ENCODE measurements at regions not wholly inside any gene's neighbourhood (a gene's known extent, or its start where the extent isn't known, plus 50 kb on each side); places are given as distances from the start of the nearest gene placed in this dataset.

GRCh38 chr3:36212251-36212650 lies 168.1 kb upstream of the STAC start:
- H3K27me3 ChIP-seq (ENCODE audit: control insufficient read depth in 2 of 2, insufficient read depth in 2 of 2, low read length in 2 of 2), result no peaks in the 10 kb centered on the region
- no peaks in the 10 kb centered on the region for H3K36me3 Mint-ChIP-seq
- H3K9me3 Mint-ChIP-seq, result peaks cover 0 to 4% (median 0%) of the 10 kb centered on the region in 11 donors

GRCh38 chr3:36214460-36214859 lies 165.8 kb upstream of the STAC start:
- DNase-seq, result no peak
- H3K9me3 Mint-ChIP-seq, result peaks cover 0 to 12% (median 3%) of the 10 kb centered on the region in 11 donors
- intact Hi-C loops (cut with micrococcal nuclease), result no loop called here
- no peak for ATAC-seq
- no peaks in the 10 kb centered on the region for H3K27me3 ChIP-seq (ENCODE audit: control insufficient read depth in 2 of 2, insufficient read depth in 2 of 2, low read length in 2 of 2)
- H3K4me3 Mint-ChIP-seq, result no peak overlapping the region
- peaks cover 0 to 5% (median 0%) of the 10 kb centered on the region in 5 donors for H3K27me3 Mint-ChIP-seq
- CTCF ChIA-PET, result interaction anchor here (0.7 kb wide), 1 partner anchor 10 kb away, joined by 3 read pairs; no protein-coding TSS in a partner anchor
- no peaks in the 10 kb centered on the region for H3K4me1 Mint-ChIP-seq
- no peak overlapping the region for H3K27ac Mint-ChIP-seq
- H3K36me3 ChIP-seq (ENCODE audit: control insufficient read depth in 2 of 3, insufficient read depth in 3 of 3, low read length in 3 of 3), result no peaks in the 10 kb centered on the region
- no peak overlapping the region for H3K27ac ChIP-seq (ENCODE audit: low read depth, low read length)
- H3K4me1 ChIP-seq (ENCODE audit: control insufficient read depth in 2 of 2, insufficient read depth in 2 of 2, low read length in 2 of 2), result no peaks in the 10 kb centered on the region
- no peak overlapping the region for H3K4me3 ChIP-seq (ENCODE audit: low read length)
- POLR2A ChIA-PET, result no interaction called here
- H3K36me3 Mint-ChIP-seq, result no peaks in the 10 kb centered on the region
- no peaks in the 10 kb centered on the region for H3K9me3 ChIP-seq (ENCODE audit: control insufficient read depth in 2 of 3, low read length in 3 of 3)

More at GRCh38 chr3:36212251-36212650, 168.1 kb upstream of the STAC start:
- no peak overlapping the region for H3K4me3 Mint-ChIP-seq
- CTCF ChIA-PET, result no interaction called here
- no peaks in the 10 kb centered on the region for H3K4me1 Mint-ChIP-seq
- no peak for DNase-seq
- no peak overlapping the region for H3K27ac ChIP-seq (ENCODE audit: low read depth, low read length)
- no peak overlapping the region for H3K4me3 ChIP-seq (ENCODE audit: low read length)
- no peaks in the 10 kb centered on the region for H3K9me3 ChIP-seq (ENCODE audit: control insufficient read depth in 2 of 3, low read length in 3 of 3)
- intact Hi-C loops (cut with micrococcal nuclease), result no loop called here
- H3K36me3 ChIP-seq (ENCODE audit: control insufficient read depth in 2 of 3, insufficient read depth in 3 of 3, low read length in 3 of 3), result no peaks in the 10 kb centered on the region
- no peak overlapping the region for H3K27ac Mint-ChIP-seq
- no peaks in the 10 kb centered on the region for H3K4me1 ChIP-seq (ENCODE audit: control insufficient read depth in 2 of 2, insufficient read depth in 2 of 2, low read length in 2 of 2)
- peaks cover 0 to 7% (median 0%) of the 10 kb centered on the region in 5 donors for H3K27me3 Mint-ChIP-seq
- ATAC-seq, result no peak
- POLR2A ChIA-PET, result no interaction called here

- H3K9me3 ChIP-seq (ENCODE audit: control insufficient read depth in 2 of 3, low read length in 3 of 3), result no peaks in the 10 kb centered on the region
- H3K9me3 Mint-ChIP-seq, result peaks cover 0 to 12% (median 3%) of the 10 kb centered on the region in 11 donors
- no peaks in the 10 kb centered on the region for H3K36me3 ChIP-seq (ENCODE audit: control insufficient read depth in 2 of 3, insufficient read depth in 3 of 3, low read length in 3 of 3)
- H3K4me3 Mint-ChIP-seq, result no peak overlapping the region
- ChIA-PET CTCF (no interaction called here), POLR2A (no interaction called here)
- no peaks in the 10 kb centered on the region for H3K27me3 Mint-ChIP-seq
- ATAC-seq (no peak), DNase-seq (no peak)
- no peak overlapping the region for H3K27ac Mint-ChIP-seq
- H3K4me1 Mint-ChIP-seq, result no peaks in the 10 kb centered on the region
- no peaks in the 10 kb centered on the region for H3K36me3 Mint-ChIP-seq
- intact Hi-C loops (cut with micrococcal nuclease), result no loop called here
- no peaks in the 10 kb centered on the region for H3K27me3 ChIP-seq (ENCODE audit: control insufficient read depth in 2 of 2, insufficient read depth in 2 of 2, low read length in 2 of 2)
- H3K4me1 ChIP-seq (ENCODE audit: control insufficient read depth in 2 of 2, insufficient read depth in 2 of 2, low read length in 2 of 2), result no peaks in the 10 kb centered on the region
- no peak overlapping the region for H3K4me3 ChIP-seq (ENCODE audit: low read length)
- no peak overlapping the region for H3K27ac ChIP-seq (ENCODE audit: low read depth, low read length)
Measured at GRCh38 chr3:36215241-36215640, 165.1 kb upstream of the STAC start.

GRCh38 chr3:36219398-36219797 lies 160.9 kb upstream of the STAC start:
- no peaks in the 10 kb centered on the region for H3K4me1 ChIP-seq (ENCODE audit: control insufficient read depth in 2 of 2, insufficient read depth in 2 of 2, low read length in 2 of 2)
- Mint-ChIP-seq H3K27ac (no peak overlapping the region), H3K4me1 (no peaks in the 10 kb centered on the region), H3K36me3 (no peaks in the 10 kb centered on the region), H3K9me3 (peaks cover 0 to 16% (median 5%) of the 10 kb centered on the region in 11 donors), H3K4me3 (no peak overlapping the region), H3K27me3 (peaks cover 0 to under 1% (median 0%) of the 10 kb centered on the region in 5 donors)
- H3K27ac ChIP-seq (ENCODE audit: low read depth, low read length), result no peak overlapping the region
- no peaks in the 10 kb centered on the region for H3K36me3 ChIP-seq (ENCODE audit: control insufficient read depth in 2 of 3, insufficient read depth in 3 of 3, low read length in 3 of 3)
- ChIA-PET POLR2A (no interaction called here), CTCF (no interaction called here)
- no peak overlapping the region for H3K4me3 ChIP-seq (ENCODE audit: low read length)
- H3K27me3 ChIP-seq (ENCODE audit: control insufficient read depth in 2 of 2, insufficient read depth in 2 of 2, low read length in 2 of 2), result no peaks in the 10 kb centered on the region
- no peaks in the 10 kb centered on the region for H3K9me3 ChIP-seq (ENCODE audit: control insufficient read depth in 2 of 3, low read length in 3 of 3)
- no peak for DNase-seq
- intact Hi-C loops (cut with micrococcal nuclease), result no loop called here
- ATAC-seq, result no peak

- CTCF ChIA-PET, result no interaction called here
- H3K36me3 Mint-ChIP-seq, result no peaks in the 10 kb centered on the region
Measured at GRCh38 chr3:36220173-36220572, 160.1 kb upstream of the STAC start.

GRCh38 chr3:36221975-36222374 lies 158.3 kb upstream of the STAC start:
- Histone ChIP-seq H3K27ac (ENCODE audit: low read depth, low read length) (no peak overlapping the region), H3K9me3 (ENCODE audit: control insufficient read depth in 2 of 3, low read length in 3 of 3) (no peaks in the 10 kb centered on the region), H3K36me3 (ENCODE audit: control insufficient read depth in 2 of 3, insufficient read depth in 3 of 3, low read length in 3 of 3) (no peaks in the 10 kb centered on the region), H3K27me3 (ENCODE audit: control insufficient read depth in 2 of 2, insufficient read depth in 2 of 2, low read length in 2 of 2) (no peaks in the 10 kb centered on the region), H3K4me3 (ENCODE audit: low read length) (no peak overlapping the region), H3K4me1 (ENCODE audit: control insufficient read depth in 2 of 2, insufficient read depth in 2 of 2, low read length in 2 of 2) (no peaks in the 10 kb centered on the region)
- POLR2A ChIA-PET, result no interaction called here
- no peak for ATAC-seq
- no peaks in the 10 kb centered on the region for H3K36me3 Mint-ChIP-seq
- CTCF ChIA-PET, result no interaction called here
- no peak for DNase-seq
- no peaks in the 10 kb centered on the region for H3K4me1 Mint-ChIP-seq
- H3K4me3 Mint-ChIP-seq, result no peak overlapping the region
- intact Hi-C loops (cut with micrococcal nuclease), result no loop called here
- no peak overlapping the region for H3K27ac Mint-ChIP-seq
- peaks cover 0 to 11% (median 5%) of the 10 kb centered on the region in 5 donors for H3K27me3 Mint-ChIP-seq
- peaks cover 0 to 16% (median 7%) of the 10 kb centered on the region in 11 donors for H3K9me3 Mint-ChIP-seq

More at GRCh38 chr3:36220173-36220572, 160.1 kb upstream of the STAC start:
- Histone ChIP-seq H3K36me3 (ENCODE audit: control insufficient read depth in 2 of 3, insufficient read depth in 3 of 3, low read length in 3 of 3) (no peaks in the 10 kb centered on the region), H3K4me1 (ENCODE audit: control insufficient read depth in 2 of 2, insufficient read depth in 2 of 2, low read length in 2 of 2) (no peaks in the 10 kb centered on the region), H3K9me3 (ENCODE audit: control insufficient read depth in 2 of 3, low read length in 3 of 3) (no peaks in the 10 kb centered on the region), H3K27ac (ENCODE audit: low read depth, low read length) (no peak overlapping the region), H3K4me3 (ENCODE audit: low read length) (no peak overlapping the region), H3K27me3 (ENCODE audit: control insufficient read depth in 2 of 2, insufficient read depth in 2 of 2, low read length in 2 of 2) (no peaks in the 10 kb centered on the region)
- ATAC-seq (no peak), DNase-seq (no peak)
- Mint-ChIP-seq H3K27ac (no peak overlapping the region), H3K4me3 (no peak overlapping the region), H3K27me3 (peaks cover 0 to 5% (median 2%) of the 10 kb centered on the region in 5 donors), H3K4me1 (no peaks in the 10 kb centered on the region), H3K9me3 (peaks cover 0 to 16% (median 7%) of the 10 kb centered on the region in 11 donors)
- intact Hi-C loops (cut with micrococcal nuclease), result no loop called here
- POLR2A ChIA-PET, result no interaction called here

- Mint-ChIP-seq H3K4me3 (no peak overlapping the region), H3K9me3 (peaks cover 0 to 12% (median 4%) of the 10 kb centered on the region in 11 donors), H3K27ac (no peak overlapping the region), H3K4me1 (no peaks in the 10 kb centered on the region), H3K36me3 (no peaks in the 10 kb centered on the region), H3K27me3 (peaks cover 0 to 11% (median 5%) of the 10 kb centered on the region in 5 donors)
- DNase-seq (no peak), ATAC-seq (no peak)
- H3K4me1 ChIP-seq (ENCODE audit: control insufficient read depth in 2 of 2, insufficient read depth in 2 of 2, low read length in 2 of 2), result no peaks in the 10 kb centered on the region
- no peak overlapping the region for H3K4me3 ChIP-seq (ENCODE audit: low read length)
- no peaks in the 10 kb centered on the region for H3K36me3 ChIP-seq (ENCODE audit: control insufficient read depth in 2 of 3, insufficient read depth in 3 of 3, low read length in 3 of 3)
- H3K27me3 ChIP-seq (ENCODE audit: control insufficient read depth in 2 of 2, insufficient read depth in 2 of 2, low read length in 2 of 2), result no peaks in the 10 kb centered on the region
- CTCF ChIA-PET, result no interaction called here
- intact Hi-C loops (cut with micrococcal nuclease), result no loop called here
- H3K27ac ChIP-seq (ENCODE audit: low read depth, low read length), result no peak overlapping the region
- H3K9me3 ChIP-seq (ENCODE audit: control insufficient read depth in 2 of 3, low read length in 3 of 3), result no peaks in the 10 kb centered on the region
- POLR2A ChIA-PET, result no interaction called here
Measured at GRCh38 chr3:36227980-36228379, 152.3 kb upstream of the STAC start.
